ENCODE measurements at regions not wholly inside any gene's neighbourhood (a gene's known extent, or its start where the extent isn't known, plus 50 kb on each side); places are given as distances from the start of the nearest gene placed in this dataset.

DNA sequence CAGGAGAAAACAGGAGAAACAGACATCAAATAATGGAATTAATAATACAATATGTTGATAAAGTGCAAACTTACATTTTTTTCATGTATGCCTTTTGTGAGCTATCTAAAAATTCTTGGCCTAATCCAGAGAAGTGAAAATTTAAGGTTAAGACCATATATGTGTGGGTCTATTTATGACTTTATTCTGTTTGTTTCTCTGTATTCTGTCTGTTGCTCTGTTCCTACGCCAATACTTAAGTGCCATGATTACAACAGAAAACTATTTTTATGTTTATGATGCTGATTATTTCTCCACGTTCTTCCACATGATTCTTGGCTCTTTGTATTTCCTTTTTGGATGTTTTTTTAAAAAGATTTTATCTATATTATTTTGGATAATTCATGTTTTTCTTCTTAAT is 109.6 kb upstream of the MAP3K4 start:
- TF ChIP-seq YY1 (IDR thresholded peaks at IDR 0.05; ENCODE audit: insufficient read depth, insufficient read length) (no peak), ZNF274 (IDR thresholded peaks at IDR 0.05; ENCODE audit: low read depth, low read length) (no peak), SUZ12 (IDR thresholded peaks at IDR 0.05; ENCODE audit: extremely low read depth, insufficient read depth, insufficient read length) (no peak)
